Kidney capillary endothelial cell (primary cell): ENCODE measurements at regions not wholly inside any gene's neighbourhood (a gene's known extent, or its start where the extent isn't known, plus 50 kb on each side); places are given as distances from the start of the nearest gene placed in this dataset.
"Not testable (repeated sequence)": the region's sequence is repeated elsewhere in the genome, so short reads cannot be mapped to it uniquely, and the experiment has no call there.

Source experiments
- DNase-seq: peaks from one replicate; pipeline ENCODE4 v3.0.0-alpha.2; 2018; ENCODE audit warnings: low spot score

DNA sequence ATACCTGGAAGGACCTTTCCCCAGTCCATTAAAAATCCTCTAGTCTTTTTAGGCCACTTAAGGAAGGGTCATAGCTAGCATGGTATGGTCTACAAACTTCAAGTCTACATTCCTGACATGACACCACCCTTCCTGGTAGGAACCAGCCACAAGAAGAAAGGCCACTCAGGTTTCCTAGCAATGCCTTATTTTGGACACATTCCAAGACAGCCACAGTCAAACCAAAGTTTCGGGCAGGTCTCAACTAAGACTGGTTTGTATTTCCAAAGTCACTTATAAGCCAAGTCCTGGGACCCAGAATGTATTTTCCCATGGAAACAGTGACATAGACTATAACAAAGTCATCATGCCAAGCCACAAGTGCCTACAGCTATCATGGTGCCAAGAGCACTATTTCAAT, 50.6 kb upstream of the SLC44A3 start:
- DNase-seq: no peak

- DNase-seq: no peak
Measured at GRCh38 chr1:94768036-94768435, 52.1 kb upstream of the SLC44A3 start.

- DNase-seq: no peak
Measured at GRCh38 chr1:94765958-94766357, 54.2 kb upstream of the SLC44A3 start.

- no peak for DNase-seq
Measured at GRCh38 chr1:94759188-94759587, 61.0 kb upstream of the SLC44A3 start.

- no peak for DNase-seq
Measured at GRCh38 chr1:94757931-94758330, 62.2 kb upstream of the SLC44A3 start.

GRCh38 chr1:94755675-94756074, 64.5 kb upstream of the SLC44A3 start:
- no peak for DNase-seq

DNA sequence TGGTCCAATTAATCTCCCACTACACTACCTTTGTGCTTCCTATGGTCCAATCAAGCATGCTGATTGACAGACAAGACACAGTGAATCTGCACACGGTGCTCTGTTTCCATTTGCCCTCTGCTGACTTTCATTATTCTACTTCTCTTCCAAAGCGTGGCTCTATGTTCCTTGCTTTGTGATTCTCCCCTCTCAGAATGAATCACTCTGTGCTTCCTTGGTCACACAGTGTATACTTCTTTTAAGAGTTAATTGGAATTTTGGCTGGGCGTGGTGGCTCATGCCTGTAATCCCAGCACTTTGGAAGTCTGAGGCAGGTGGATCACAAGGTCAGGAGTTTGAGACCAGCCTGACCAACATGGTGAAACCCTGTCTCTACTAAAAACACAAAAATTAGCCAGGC, 65.1 kb upstream of the SLC44A3 start:
- not testable (repeated sequence) for DNase-seq

- DNase-seq: no peak
Measured at GRCh38 chr1:94754570-94754969, 65.6 kb upstream of the SLC44A3 start.

DNA sequence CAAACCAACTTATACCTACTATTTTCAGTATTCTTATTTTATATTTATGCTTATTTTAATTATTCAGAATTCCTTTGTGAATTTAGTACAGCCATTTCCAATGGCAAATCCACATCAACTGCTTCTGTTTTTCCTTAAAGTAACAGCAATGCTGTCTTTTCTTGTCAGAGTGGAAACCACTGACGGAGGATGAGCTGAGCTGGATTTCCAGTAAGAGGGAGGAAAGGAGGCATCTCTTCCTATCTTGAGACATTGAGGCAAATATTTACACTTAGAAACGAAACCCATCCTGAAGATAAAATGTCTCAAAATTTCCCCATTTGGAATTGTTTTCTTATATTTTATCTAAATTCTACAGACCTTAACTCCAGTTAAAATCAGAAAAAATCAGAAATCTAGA, 66.1 kb upstream of the SLC44A3 start:
- DNase-seq: no peak

DNA sequence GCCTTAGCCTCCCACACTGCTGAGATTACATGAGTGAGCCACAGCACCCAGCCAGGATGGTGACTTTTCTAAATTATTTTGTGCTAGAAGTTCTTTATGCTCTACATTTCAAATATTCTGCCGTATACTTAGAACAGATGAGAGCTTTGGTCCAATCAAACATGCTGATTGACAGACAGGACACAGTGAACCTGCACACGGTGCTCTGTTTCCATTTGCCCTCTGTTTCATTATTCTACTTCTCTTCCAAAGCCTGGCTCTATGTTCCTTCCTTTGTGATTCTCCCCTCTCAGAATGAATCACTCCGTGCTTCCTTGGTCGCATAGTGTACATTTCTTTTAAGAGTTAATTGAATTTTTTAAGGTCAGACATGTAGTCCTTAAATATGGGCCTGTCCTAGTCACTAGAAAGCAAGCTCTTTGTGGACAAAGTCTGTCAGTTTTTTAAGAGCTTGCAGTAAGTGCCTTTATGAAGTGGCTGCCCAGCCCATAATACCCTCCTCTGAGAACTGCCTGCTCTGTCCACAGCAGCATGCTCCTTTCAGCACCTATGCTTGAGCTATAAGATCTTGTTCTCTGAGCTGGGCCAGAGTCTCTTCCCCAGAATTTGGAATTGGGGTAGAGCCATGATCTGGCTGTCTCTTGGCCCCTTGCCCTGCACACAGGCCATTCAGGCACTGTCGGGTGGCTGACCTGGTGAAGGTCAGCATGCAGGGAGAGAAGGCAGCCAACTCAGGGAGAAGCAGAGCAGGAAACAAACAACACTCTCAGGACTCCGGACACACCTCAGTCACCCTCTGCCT, 66.8 kb upstream of the SLC44A3 start:
- DNase-seq: no peak

DNA sequence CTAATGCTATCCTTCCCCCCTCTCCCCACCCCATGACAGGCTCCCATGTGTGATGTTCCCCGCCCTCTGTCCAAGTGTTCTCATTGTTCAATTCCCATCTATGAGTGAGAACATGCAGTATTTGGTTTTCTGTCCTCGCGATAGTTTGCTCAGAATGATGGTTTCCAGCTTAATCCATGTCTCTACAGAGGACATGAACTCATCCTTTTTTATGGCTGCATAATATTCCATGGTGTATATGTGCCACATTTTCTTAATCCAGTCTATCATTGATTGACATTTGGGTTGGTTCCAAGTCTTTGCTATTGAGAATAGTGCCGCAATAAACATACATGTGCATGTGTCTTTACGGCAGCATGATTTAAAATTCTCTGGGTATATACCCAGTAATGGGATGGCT, 68.7 kb upstream of the SLC44A3 start:
- DNase-seq: not testable (repeated sequence)

GRCh38 chr1:94746635-94747525, 73.3 kb upstream of the SLC44A3 start:
- no peak for DNase-seq

DNA sequence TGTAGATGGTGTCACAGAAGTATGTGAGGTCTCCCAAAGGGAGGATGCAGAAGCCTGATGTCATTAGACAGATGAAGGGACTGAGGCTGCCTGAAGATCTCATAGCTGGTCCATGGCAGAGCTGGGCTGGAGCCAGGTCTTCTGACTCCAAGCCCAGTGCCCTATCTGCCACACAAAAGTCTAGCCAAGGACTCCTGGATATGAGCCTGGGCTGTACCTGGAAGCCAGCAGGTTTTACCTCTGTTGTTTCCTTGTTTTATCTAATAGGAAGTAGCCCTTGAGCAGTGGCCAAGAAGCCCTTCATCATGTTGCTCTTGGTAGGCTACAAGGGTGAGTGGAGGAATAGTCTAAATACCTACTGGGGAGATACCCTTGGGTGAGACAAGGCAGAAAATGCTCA, 74.4 kb upstream of the SLC44A3 start:
- no peak for DNase-seq

GRCh38 chr1:94743862-94744261, 76.3 kb upstream of the SLC44A3 start:
- DNase-seq: no peak

- DNase-seq: no peak
Measured at GRCh38 chr1:94741996-94742395, 78.2 kb upstream of the SLC44A3 start.

- DNase-seq: no peak
Measured at GRCh38 chr1:94741510-94741909, 78.6 kb upstream of the SLC44A3 start.

DNA sequence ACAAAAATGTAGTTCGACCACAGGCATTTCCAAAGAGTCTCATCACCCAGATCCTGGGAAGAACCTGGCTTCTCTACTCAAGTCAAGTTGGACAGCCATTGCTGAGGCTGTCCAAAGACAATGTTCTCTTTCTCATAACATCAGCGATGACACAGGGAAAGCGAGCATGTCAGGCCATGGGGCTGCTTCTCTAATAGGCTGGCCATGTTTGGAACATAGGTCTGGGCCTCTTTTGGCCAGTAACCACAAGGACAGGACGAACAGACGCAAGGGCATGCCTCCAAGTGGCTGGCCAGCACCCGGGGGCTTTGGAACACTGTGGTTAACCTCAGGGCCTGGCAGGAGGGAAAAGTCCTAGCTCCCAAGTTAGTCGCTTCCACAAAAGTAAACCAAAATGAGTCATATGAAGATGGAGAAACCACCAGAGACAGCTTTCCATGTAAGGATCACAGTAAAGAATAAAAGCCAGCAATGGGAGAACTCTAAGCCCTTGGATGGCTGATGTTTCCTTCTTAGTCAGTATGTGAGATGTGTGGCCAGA, 80.6 kb upstream of the SLC44A3 start:
- DNase-seq: no peak

GRCh38 chr1:94738371-94738770, 81.8 kb upstream of the SLC44A3 start:
- DNase-seq: no peak

- peak; percentile 44 for DNase-seq
Measured at GRCh38 chr1:94737124-94737998, 82.8 kb upstream of the SLC44A3 start.

DNA sequence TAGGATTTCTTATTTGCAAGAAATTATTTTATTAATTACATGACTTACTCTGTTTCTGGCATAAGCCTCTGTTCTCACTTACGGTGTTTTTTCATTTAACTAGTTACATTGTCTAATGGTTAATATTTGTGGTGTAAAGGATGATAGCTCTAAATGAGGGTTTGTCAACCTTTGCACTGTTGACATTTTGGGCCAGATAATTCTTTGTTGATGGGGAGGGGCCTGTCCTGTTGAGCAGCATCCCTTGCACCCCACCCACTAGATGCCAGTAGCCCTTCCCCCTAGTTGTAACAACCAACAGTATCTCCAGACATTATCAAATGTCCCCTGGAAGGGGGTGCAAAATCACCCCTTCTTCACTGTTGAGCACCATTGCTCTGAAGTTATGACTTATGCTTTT, 83.6 kb upstream of the SLC44A3 start:
- no peak for DNase-seq

- DNase-seq: no peak
Measured at GRCh38 chr1:94736073-94736472, 84.1 kb upstream of the SLC44A3 start.
